Natural killer cell (primary cell): ENCODE measurements at regions not wholly inside any gene's neighbourhood (a gene's known extent, or its start where the extent isn't known, plus 50 kb on each side); places are given as distances from the start of the nearest gene placed in this dataset.

Source experiments
- ATAC-seq, 3 donors: fragments of 150-1000 bp in 2 of 3; fragments of 200-7000 bp in 1 of 3; cut with Tn5 transposase; 1 replicate in 1 of 3; 2 replicates in 2 of 3; pipeline ENCODE4 v1.10.0; 2021; ENCODE audit warnings: mild to moderate bottlenecking in 2 of 3, moderate library complexity in 2 of 3
- DNase-seq, 2 donors: peaks; one replicate each; pipeline versions ENCODE4 v3.0.0 to v3.0.0-alpha.2; 2013 to 2021; ENCODE audit warnings: mixed read lengths in 1 of 2
- H3K27ac ChIP-seq: one replicate; pipeline ENCODE4 v1.5.1; 2013; ENCODE audit warnings: mild to moderate bottlenecking, low read length
- H3K27me3 ChIP-seq: one replicate; pipeline ENCODE4 v1.6.1; 2013; ENCODE audit warnings: low read length; ENCODE audit not compliant: control insufficient read depth, insufficient read depth
- H3K36me3 ChIP-seq: one replicate; pipeline ENCODE4 v1.6.1; 2013; ENCODE audit warnings: low read length; ENCODE audit not compliant: control insufficient read depth, insufficient read depth
- H3K4me1 ChIP-seq: one replicate; pipeline ENCODE4 v1.6.1; 2013; ENCODE audit warnings: low read length; ENCODE audit not compliant: control insufficient read depth, insufficient read depth
- H3K4me3 ChIP-seq: one replicate; pipeline ENCODE4 v1.5.1; 2013; ENCODE audit warnings: low read length
- H3K9me3 ChIP-seq: one replicate; pipeline ENCODE4 v1.6.1; 2013; ENCODE audit warnings: low read length; ENCODE audit not compliant: control insufficient read depth, insufficient read depth
- H3K27ac Mint-ChIP-seq, 2 donors: one replicate each; pipeline ENCODE4 v1.8.0; 2022; ENCODE audit warnings: mild to moderate bottlenecking in 2 of 2, mixed read lengths in 2 of 2, moderate library complexity in 1 of 2
- H3K27me3 Mint-ChIP-seq, 2 donors: one replicate each; pipeline ENCODE4 v1.8.0; 2022; ENCODE audit warnings: low read depth in 2 of 2, mixed read lengths in 2 of 2
- H3K36me3 Mint-ChIP-seq: one replicate; pipeline ENCODE4 v1.8.0; 2022; ENCODE audit warnings: mixed read lengths
- H3K4me1 Mint-ChIP-seq, 2 donors: one replicate each; pipeline ENCODE4 v1.8.0; 2022; ENCODE audit warnings: mixed read lengths in 2 of 2
- H3K4me3 Mint-ChIP-seq: one replicate; pipeline ENCODE4 v1.8.0; 2022; ENCODE audit warnings: mild to moderate bottlenecking, moderate library complexity, mixed read lengths
- H3K9me3 Mint-ChIP-seq, 2 donors: one replicate each; pipeline ENCODE4 v1.8.0; 2022; ENCODE audit warnings: mixed read lengths in 2 of 2
- WGBS: methylation state at CpG from one replicate; pipeline ENCODE4 v1.1.7; 2013; ENCODE audit warnings: missing lambda C conversion rate; ENCODE audit not compliant: insufficient coverage; 5-methylcytosine and 5-hydroxymethylcytosine counted together
- intact Hi-C: fragments of 100-400 bp; cut with micrococcal nuclease; formaldehyde crosslinking; loops from one replicate; pipeline ENCODE4 v1.14.2; 2022
- TF ChIP-seq, protein P1 (sequence below): fragments of 200-600 bp; IDR thresholded peaks from one replicate; pipeline ENCODE4 v1.8.0; 2022; ENCODE audit warnings: antibody characterized with exemption

DNA sequence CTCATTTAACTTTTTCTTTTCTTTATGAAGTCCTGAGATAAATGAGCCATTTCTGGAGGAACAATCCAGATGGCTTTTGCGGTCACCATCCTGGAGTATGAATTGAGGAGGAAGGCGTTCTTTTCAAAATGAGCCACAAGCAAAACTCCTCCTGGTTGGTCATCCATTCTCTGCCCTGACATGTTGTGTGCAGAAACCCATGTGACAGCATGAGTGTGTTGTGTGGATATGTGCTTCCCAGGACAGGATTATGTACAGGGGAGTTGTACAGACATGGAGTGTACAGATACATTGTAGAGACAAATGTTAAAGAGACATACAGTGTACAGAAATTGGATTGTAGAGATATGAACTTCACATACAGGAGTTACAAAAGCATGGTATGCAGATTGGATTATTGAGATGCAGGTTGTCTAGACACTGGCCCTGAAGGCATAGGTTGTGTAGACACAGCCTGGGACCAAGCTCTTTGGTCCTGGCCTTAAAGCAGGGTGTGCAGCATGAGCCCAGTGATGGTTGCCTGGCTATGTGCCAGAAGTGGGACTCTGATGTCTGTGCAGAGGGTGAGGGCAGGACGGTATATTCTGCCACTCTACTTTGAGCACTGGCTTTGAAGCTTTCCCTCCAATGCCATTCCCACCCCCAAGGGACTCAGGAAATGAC is 178.5 kb upstream of the ZBED5 start:
- TF ChIP-seq, protein P1, sequence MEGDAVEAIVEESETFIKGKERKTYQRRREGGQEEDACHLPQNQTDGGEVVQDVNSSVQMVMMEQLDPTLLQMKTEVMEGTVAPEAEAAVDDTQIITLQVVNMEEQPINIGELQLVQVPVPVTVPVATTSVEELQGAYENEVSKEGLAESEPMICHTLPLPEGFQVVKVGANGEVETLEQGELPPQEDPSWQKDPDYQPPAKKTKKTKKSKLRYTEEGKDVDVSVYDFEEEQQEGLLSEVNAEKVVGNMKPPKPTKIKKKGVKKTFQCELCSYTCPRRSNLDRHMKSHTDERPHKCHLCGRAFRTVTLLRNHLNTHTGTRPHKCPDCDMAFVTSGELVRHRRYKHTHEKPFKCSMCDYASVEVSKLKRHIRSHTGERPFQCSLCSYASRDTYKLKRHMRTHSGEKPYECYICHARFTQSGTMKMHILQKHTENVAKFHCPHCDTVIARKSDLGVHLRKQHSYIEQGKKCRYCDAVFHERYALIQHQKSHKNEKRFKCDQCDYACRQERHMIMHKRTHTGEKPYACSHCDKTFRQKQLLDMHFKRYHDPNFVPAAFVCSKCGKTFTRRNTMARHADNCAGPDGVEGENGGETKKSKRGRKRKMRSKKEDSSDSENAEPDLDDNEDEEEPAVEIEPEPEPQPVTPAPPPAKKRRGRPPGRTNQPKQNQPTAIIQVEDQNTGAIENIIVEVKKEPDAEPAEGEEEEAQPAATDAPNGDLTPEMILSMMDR: no peak
- Mint-ChIP-seq H3K9me3 (no peaks in the 10 kb centered on the region), H3K4me3 (no peak overlapping the region), H3K4me1 (no peaks in the 10 kb centered on the region), H3K36me3 (no peaks in the 10 kb centered on the region), H3K27me3 (peaks cover 4 to 23% of the 10 kb centered on the region in 2 donors), H3K27ac (no peak overlapping the region)
- no peak overlapping the region for H3K27ac ChIP-seq
- intact Hi-C loops: loop anchor here (10.0 kb wide), 1 partner anchor 228 kb away; no protein-coding TSS in a partner anchor
- no peaks in the 10 kb centered on the region for H3K9me3 ChIP-seq
- H3K4me3 ChIP-seq: no peak overlapping the region
- DNase-seq (peak in 1 of 2 donors; percentile 34), ATAC-seq (no peak)
- H3K36me3 ChIP-seq: no peaks in the 10 kb centered on the region
- H3K4me1 ChIP-seq: no peaks in the 10 kb centered on the region
- 100% methylated on average over 2 of the region's 3 CpGs for WGBS
- peaks cover 4% of the 10 kb centered on the region for H3K27me3 ChIP-seq

DNA sequence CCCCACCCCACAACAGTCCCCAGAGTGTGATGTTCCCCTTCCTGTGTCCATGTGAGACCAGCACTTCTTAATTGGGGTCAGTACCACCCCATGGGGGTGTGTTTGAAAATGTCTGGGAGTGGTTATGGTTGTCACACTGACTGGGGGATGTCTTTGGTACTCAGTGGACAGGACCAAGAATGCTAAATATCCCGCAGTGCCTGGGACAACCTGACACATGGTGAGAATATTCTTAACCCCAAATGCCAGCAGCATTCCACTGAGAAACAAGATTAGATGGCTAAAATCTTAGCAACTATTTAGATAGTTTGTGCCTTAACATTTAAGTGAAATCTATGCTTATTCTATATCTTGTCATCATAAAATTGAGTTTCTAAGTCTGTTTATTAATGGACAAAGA is 177.5 kb upstream of the ZBED5 start:
- no peak overlapping the region for H3K27ac Mint-ChIP-seq
- ATAC-seq (no peak), DNase-seq (no peak)
- no peaks in the 10 kb centered on the region for H3K4me1 Mint-ChIP-seq
- no peaks in the 10 kb centered on the region for H3K4me1 ChIP-seq
- H3K4me3 Mint-ChIP-seq: no peak overlapping the region
- H3K4me3 ChIP-seq: no peak overlapping the region
- peaks cover 4% of the 10 kb centered on the region for H3K27me3 ChIP-seq
- no peaks in the 10 kb centered on the region for H3K36me3 ChIP-seq
- H3K36me3 Mint-ChIP-seq: no peaks in the 10 kb centered on the region
- H3K9me3 ChIP-seq: no peaks in the 10 kb centered on the region
- TF ChIP-seq, protein P1: no peak
- no peaks in the 10 kb centered on the region for H3K9me3 Mint-ChIP-seq
- no peak overlapping the region for H3K27ac ChIP-seq
- peaks cover 4 to 26% of the 10 kb centered on the region in 2 donors for H3K27me3 Mint-ChIP-seq
- 89% methylated on average over 1 of the region's 1 CpG for WGBS
- intact Hi-C loops: loop anchor here (10.0 kb wide), 1 partner anchor 229 kb away; no protein-coding TSS in a partner anchor

DNA sequence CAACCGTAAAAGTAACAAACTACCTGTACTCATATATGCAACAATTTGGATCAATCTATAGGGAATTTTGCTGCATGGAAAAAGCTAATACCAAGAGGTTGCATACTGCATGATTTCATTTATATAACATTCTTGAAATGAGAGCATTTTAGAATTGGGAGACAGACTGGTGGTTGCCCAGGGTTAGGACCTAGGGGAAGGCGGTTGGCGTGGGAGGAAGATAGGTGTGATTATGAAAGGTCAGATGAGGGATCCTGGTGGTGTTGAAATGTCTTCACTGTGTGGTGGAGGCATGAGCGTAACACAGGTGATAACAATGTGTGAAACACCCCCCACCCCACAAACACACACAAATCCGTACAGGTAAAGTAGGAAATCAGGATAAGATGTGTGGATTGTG is 176.6 kb upstream of the ZBED5 start:
- Mint-ChIP-seq H3K9me3 (no peaks in the 10 kb centered on the region), H3K4me1 (no peaks in the 10 kb centered on the region), H3K4me3 (no peak overlapping the region), H3K27me3 (peaks cover 6 to 30% of the 10 kb centered on the region in 2 donors), H3K36me3 (no peaks in the 10 kb centered on the region), H3K27ac (no peak overlapping the region)
- Histone ChIP-seq H3K9me3 (no peaks in the 10 kb centered on the region), H3K27me3 (peaks cover 4% of the 10 kb centered on the region), H3K27ac (no peak overlapping the region), H3K4me1 (no peaks in the 10 kb centered on the region), H3K4me3 (no peak overlapping the region), H3K36me3 (no peaks in the 10 kb centered on the region)
- TF ChIP-seq, protein P1: no peak
- DNase-seq: no peak
- WGBS: 53% methylated on average over 2 of the region's 5 CpGs
- ATAC-seq: no peak
- intact Hi-C loops: loop anchor here (10.0 kb wide), 1 partner anchor 230 kb away; no protein-coding TSS in a partner anchor

DNA sequence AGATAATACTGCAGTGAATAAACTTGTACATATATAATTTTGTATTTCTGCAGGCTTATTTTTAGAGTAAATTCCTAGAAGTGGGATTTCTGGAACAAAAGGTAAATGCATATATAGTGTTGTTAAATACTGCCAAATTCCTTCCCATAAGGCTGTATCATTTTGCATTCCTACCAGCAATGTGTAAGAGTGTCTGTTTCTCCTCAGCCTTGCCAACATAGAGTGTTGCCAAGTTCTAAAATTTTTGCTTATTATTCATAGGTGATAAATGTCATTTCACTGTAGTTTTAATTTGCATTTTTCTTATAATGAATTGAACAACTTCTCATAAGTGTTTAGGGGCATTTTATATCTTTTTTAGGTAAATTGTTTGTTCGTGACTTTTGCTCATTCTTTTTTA is 174.2 kb upstream of the ZBED5 start:
- Histone ChIP-seq H3K36me3 (no peaks in the 10 kb centered on the region), H3K9me3 (no peaks in the 10 kb centered on the region), H3K27me3 (peaks cover 4% of the 10 kb centered on the region), H3K4me1 (no peaks in the 10 kb centered on the region), H3K4me3 (no peak overlapping the region), H3K27ac (no peak overlapping the region)
- H3K27ac Mint-ChIP-seq: no peak overlapping the region
- no peaks in the 10 kb centered on the region for H3K36me3 Mint-ChIP-seq
- H3K4me3 Mint-ChIP-seq: no peak overlapping the region
- no peaks in the 10 kb centered on the region for H3K9me3 Mint-ChIP-seq
- DNase-seq (no peak), ATAC-seq (no peak)
- intact Hi-C loops: loop anchor here (10.0 kb wide), 1 partner anchor 233 kb away; no protein-coding TSS in a partner anchor
- WGBS: no CpG with 5 or more reads among the region's 1 CpG
- TF ChIP-seq, protein P1: no peak
- H3K27me3 Mint-ChIP-seq: peaks cover 16 to 47% of the 10 kb centered on the region in 2 donors
- H3K4me1 Mint-ChIP-seq: no peaks in the 10 kb centered on the region
